Sigmoid colon (tissue), 3 donors: ENCODE measurements at regions not wholly inside any gene's neighbourhood (a gene's known extent, or its start where the extent isn't known, plus 50 kb on each side); places are given as distances from the start of the nearest gene placed in this dataset.

Experiments used
- CTCF ChIP-seq, 4 experiments: fragments of 450-650 bp in 3 of 4; fragments of 200-600 bp in 1 of 4; IDR thresholded peaks; one replicate each; pipeline ENCODE4 v1.5.1; 2016 to 2019; ENCODE audit warnings: antibody characterized with exemption in 4 of 4, mild to moderate bottlenecking in 3 of 4, moderate library complexity in 2 of 4
- POLR2A ChIP-seq, 2 donors: fragments of 450-650 bp; IDR thresholded peaks; one replicate each; pipeline ENCODE4 v1.6.1; 2016; ENCODE audit warnings: antibody characterized with exemption in 2 of 2, mild to moderate bottlenecking in 2 of 2, moderate library complexity in 2 of 2

GRCh38 chr9:88234114-88234513, 95.8 kb upstream of the SPATA31C2 start:
- no peak for TF ChIP-seq POLR2A (IDR thresholded peaks at IDR 0.05)
- TF ChIP-seq CTCF (IDR thresholded peaks at IDR 0.05) = no peak
